RKO (cell line): ENCODE measurements at regions not wholly inside any gene's neighbourhood (a gene's known extent, or its start where the extent isn't known, plus 50 kb on each side); places are given as distances from the start of the nearest gene placed in this dataset.
"Not testable (repeated sequence)": the region's sequence is repeated elsewhere in the genome, so short reads cannot be mapped to it uniquely, and the experiment has no call there.

Experiments
- DNase-seq: peaks from one replicate; pipeline ENCODE4 v3.0.0-alpha.2; 2016; ENCODE audit warnings: low spot score

GRCh38 chrX:138859421-138859820 is 147.9 kb upstream of the FGF13 start:
- DNase-seq, result no peak

GRCh38 chrX:138858951-138859350 is 147.4 kb upstream of the FGF13 start:
- DNase-seq, result no peak

GRCh38 chrX:138858438-138858837 is 146.9 kb upstream of the FGF13 start:
- peak; percentile 44 for DNase-seq

- no peak for DNase-seq
These were observed 145.5 kb upstream of the FGF13 start for GRCh38 chrX:138856881-138857604.

- no peak for DNase-seq
These were observed 142.4 kb upstream of the FGF13 start for GRCh38 chrX:138853936-138854335.

- DNase-seq, result no peak
These were observed 138.0 kb upstream of the FGF13 start for GRCh38 chrX:138849521-138849920.

GRCh38 chrX:138847930-138848329 is 136.4 kb upstream of the FGF13 start:
- peak; percentile 2 for DNase-seq

GRCh38 chrX:138845786-138846185 is 134.3 kb upstream of the FGF13 start:
- no peak for DNase-seq

- not testable (repeated sequence) for DNase-seq
These were observed 95.9 kb upstream of the FGF13 start for GRCh38 chrX:138807400-138807799.

GRCh38 chrX:138794246-138794645 is 82.7 kb upstream of the FGF13 start:
- no peak for DNase-seq

GRCh38 chrX:138791551-138791950 is 80.0 kb upstream of the FGF13 start:
- no peak for DNase-seq

GRCh38 chrX:138788771-138789170 is 77.3 kb upstream of the FGF13 start:
- DNase-seq, result no peak

- not testable (repeated sequence) for DNase-seq
These were observed 67.0 kb upstream of the FGF13 start for GRCh38 chrX:138778576-138778909.

- not testable (repeated sequence) for DNase-seq
These were observed 66.5 kb upstream of the FGF13 start for GRCh38 chrX:138777908-138778575.

GRCh38 chrX:138777230-138777629 is 65.7 kb upstream of the FGF13 start:
- no peak for DNase-seq

- DNase-seq, result peak; percentile 46
These were observed 64.0 kb upstream of the FGF13 start for GRCh38 chrX:138775517-138775916.

GRCh38 chrX:138771047-138771446 is 59.5 kb upstream of the FGF13 start:
- DNase-seq, result no peak

GRCh38 chrX:138769918-138770317 is 58.4 kb upstream of the FGF13 start:
- DNase-seq, result no peak

- no peak for DNase-seq
These were observed 53.5 kb upstream of the FGF13 start for GRCh38 chrX:138765051-138765450.

- DNase-seq, result no peak
These were observed 52.2 kb upstream of the FGF13 start for GRCh38 chrX:138763761-138764160.

- DNase-seq, result no peak
These were observed 49.9 kb upstream of the FGF13 start for GRCh38 chrX:138761380-138761779.
